GM12874 (cell line): ENCODE measurements at regions not wholly inside any gene's neighbourhood (a gene's known extent, or its start where the extent isn't known, plus 50 kb on each side); places are given as distances from the start of the nearest gene placed in this dataset.

Experiments
- CTCF ChIP-seq: IDR thresholded peaks from 2 replicates; pipeline ENCODE4 v1.5.1; 2011; ENCODE audit warnings: low read depth, mild to moderate bottlenecking, control low read depth, low read length, moderate library complexity; ENCODE audit not compliant: insufficient read depth

DNA sequence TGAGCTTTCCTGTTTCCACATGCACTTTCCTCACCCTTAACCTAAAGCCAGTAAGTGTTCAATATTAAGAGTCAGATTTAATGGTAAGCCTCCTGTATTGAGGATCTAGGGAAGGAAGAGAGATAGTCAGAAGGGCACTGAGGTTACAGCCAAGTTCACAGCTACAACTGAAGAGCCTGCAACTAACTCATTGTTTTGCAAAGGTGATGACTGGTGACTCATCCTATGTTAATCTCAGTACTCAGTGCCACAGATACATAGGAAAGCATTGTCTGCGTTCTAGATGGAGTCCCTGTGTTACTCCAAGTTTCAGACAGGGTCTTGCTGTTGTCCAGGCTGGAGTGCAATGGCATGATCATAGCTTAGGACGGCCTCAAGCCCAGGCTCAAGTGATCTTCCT is 157.0 kb upstream of the RBM19 start:
- TF ChIP-seq CTCF, result no peak

- no peak for TF ChIP-seq CTCF
Measured at GRCh38 chr12:114122016-114122415, 155.9 kb upstream of the RBM19 start.

GRCh38 chr12:114119316-114119715 is 153.2 kb upstream of the RBM19 start:
- no peak for TF ChIP-seq CTCF

- TF ChIP-seq CTCF, result no peak
Measured at GRCh38 chr12:114096461-114096860, 130.3 kb upstream of the RBM19 start.

GRCh38 chr12:114093520-114093919 is 127.4 kb upstream of the RBM19 start:
- TF ChIP-seq CTCF, result no peak

DNA sequence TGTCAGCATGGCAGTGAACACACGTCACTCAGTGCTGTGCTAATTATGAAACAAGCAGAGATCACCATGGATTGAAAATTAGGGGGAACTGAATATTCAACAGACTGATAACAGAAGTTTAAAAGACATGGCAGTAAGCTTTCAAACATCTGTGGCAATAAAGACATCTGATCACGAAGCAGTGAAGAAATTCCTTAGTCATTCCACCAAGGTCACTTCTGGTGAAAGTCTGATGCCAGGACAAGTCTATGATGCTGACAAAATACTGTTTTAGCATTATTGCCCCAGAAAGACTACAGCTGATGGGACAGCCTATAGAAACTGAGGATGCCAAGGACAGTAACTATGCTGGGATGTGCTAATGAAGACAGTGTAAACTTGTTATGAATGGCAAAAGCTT is 126.9 kb upstream of the RBM19 start:
- no peak for TF ChIP-seq CTCF

DNA sequence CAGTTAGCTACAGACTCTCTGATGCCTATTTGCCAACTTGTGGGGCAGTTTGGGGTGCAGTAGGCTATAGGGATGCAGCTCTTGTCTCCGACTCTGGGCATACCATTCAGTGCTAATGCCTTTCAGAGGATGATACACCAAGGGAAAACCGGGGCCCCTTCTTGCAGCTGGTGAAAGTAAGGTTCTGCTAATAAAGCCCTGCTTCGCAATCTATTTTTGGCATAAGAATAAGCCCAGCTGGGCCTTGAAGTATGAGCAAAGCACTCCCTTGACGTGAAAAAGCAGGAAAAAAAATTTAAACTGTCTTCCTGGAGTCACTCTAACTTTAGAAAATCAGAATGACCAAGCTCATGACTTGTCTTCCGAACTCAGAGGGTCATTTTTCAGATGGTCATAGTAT is 124.1 kb upstream of the RBM19 start:
- TF ChIP-seq CTCF, result no peak

GRCh38 chr12:114073076-114073475 is 107.0 kb upstream of the RBM19 start:
- no peak for TF ChIP-seq CTCF
